ENCODE measurements at regions not wholly inside any gene's neighbourhood (a gene's known extent, or its start where the extent isn't known, plus 50 kb on each side); places are given as distances from the start of the nearest gene placed in this dataset.

GRCh38 chr4:182185491-182185890 lies 57.7 kb upstream of the TENM3 start:
- TF ChIP-seq, protein P1, sequence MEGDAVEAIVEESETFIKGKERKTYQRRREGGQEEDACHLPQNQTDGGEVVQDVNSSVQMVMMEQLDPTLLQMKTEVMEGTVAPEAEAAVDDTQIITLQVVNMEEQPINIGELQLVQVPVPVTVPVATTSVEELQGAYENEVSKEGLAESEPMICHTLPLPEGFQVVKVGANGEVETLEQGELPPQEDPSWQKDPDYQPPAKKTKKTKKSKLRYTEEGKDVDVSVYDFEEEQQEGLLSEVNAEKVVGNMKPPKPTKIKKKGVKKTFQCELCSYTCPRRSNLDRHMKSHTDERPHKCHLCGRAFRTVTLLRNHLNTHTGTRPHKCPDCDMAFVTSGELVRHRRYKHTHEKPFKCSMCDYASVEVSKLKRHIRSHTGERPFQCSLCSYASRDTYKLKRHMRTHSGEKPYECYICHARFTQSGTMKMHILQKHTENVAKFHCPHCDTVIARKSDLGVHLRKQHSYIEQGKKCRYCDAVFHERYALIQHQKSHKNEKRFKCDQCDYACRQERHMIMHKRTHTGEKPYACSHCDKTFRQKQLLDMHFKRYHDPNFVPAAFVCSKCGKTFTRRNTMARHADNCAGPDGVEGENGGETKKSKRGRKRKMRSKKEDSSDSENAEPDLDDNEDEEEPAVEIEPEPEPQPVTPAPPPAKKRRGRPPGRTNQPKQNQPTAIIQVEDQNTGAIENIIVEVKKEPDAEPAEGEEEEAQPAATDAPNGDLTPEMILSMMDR (conservative IDR thresholded peaks at IDR 0.05; ENCODE audit: low read depth, low read length) = no peak
- no peak for TF ChIP-seq EZH2 (IDR thresholded peaks at IDR 0.05; ENCODE audit: borderline replicate concordance, low read depth, low read length, poor library complexity, severe bottlenecking)
